Brain microvascular endothelial cell (primary cell): ENCODE measurements at regions not wholly inside any gene's neighbourhood (a gene's known extent, or its start where the extent isn't known, plus 50 kb on each side); places are given as distances from the start of the nearest gene placed in this dataset.

Experiments
- DNase-seq: peaks from one replicate; pipeline ENCODE4 v3.0.0-alpha.2; 2020
- H3K27ac ChIP-seq: fragments of 250-450 bp; sonication (Bioruptor Pico); 2 replicates; pipeline ENCODE4 v1.5.1; 2020; ENCODE audit warnings: mild to moderate bottlenecking, moderate library complexity
- H3K27me3 ChIP-seq: fragments of 250-450 bp; sonication (Bioruptor Pico); replicated peaks from 2 replicates; pipeline ENCODE4 v1.5.1; 2020; ENCODE audit warnings: mild to moderate bottlenecking
- H3K36me3 ChIP-seq: fragments of 250-450 bp; sonication (Bioruptor Pico); replicated peaks from 2 replicates; pipeline ENCODE4 v1.5.1; 2020; ENCODE audit warnings: mild to moderate bottlenecking
- H3K4me3 ChIP-seq: 2 replicates; pipeline ENCODE4 v1.5.1; 2011; ENCODE audit warnings: low read depth, mild to moderate bottlenecking, control low read depth, low read length, moderate library complexity
- CTCF ChIP-seq: IDR thresholded peaks from 2 replicates; pipeline ENCODE4 v1.5.1; 2011; ENCODE audit warnings: low read depth, mild to moderate bottlenecking, moderate library complexity, low read length, control low read depth, inconsistent platforms; ENCODE audit errors: missing control alignments
- in situ Hi-C: cut with HindIII; loops from 2 replicates; pipeline ENCODE4 v1.10.0; 2017; ENCODE audit warnings: low sequenced_read_pairs, low pct_ligation_motif_present

- TF ChIP-seq CTCF, result no peak
- in situ Hi-C loops, result no loop called here
- Histone ChIP-seq H3K4me3 (no peak overlapping the region), H3K27me3 (no peaks in the 10 kb centered on the region), H3K36me3 (no peaks in the 10 kb centered on the region), H3K27ac (no peak overlapping the region)
- no peak for DNase-seq
Measured at GRCh38 chr15:95839367-95839782, 491.1 kb upstream of the NR2F2 start.

- in situ Hi-C loops, result no loop called here
- Histone ChIP-seq H3K27me3 (no peaks in the 10 kb centered on the region), H3K4me3 (no peak overlapping the region), H3K27ac (peak overlapping the region; percentile 27), H3K36me3 (no peaks in the 10 kb centered on the region)
- no peak for TF ChIP-seq CTCF
- peak; percentile 68 for DNase-seq
Measured at GRCh38 chr15:95840004-95840403, 490.5 kb upstream of the NR2F2 start.

GRCh38 chr15:95840855-95841254 is 489.6 kb upstream of the NR2F2 start:
- H3K4me3 ChIP-seq, result no peak overlapping the region
- DNase-seq, result no peak
- no peaks in the 10 kb centered on the region for H3K36me3 ChIP-seq
- no peak overlapping the region for H3K27ac ChIP-seq
- TF ChIP-seq CTCF, result no peak
- in situ Hi-C loops, result no loop called here
- no peaks in the 10 kb centered on the region for H3K27me3 ChIP-seq

GRCh38 chr15:95842576-95842975 is 487.9 kb upstream of the NR2F2 start:
- Histone ChIP-seq H3K4me3 (no peak overlapping the region), H3K27me3 (no peaks in the 10 kb centered on the region), H3K36me3 (no peaks in the 10 kb centered on the region), H3K27ac (no peak overlapping the region)
- in situ Hi-C loops, result no loop called here
- no peak for DNase-seq
- TF ChIP-seq CTCF, result no peak

GRCh38 chr15:95843241-95843910 is 487.1 kb upstream of the NR2F2 start:
- in situ Hi-C loops, result no loop called here
- H3K27ac ChIP-seq, result no peak overlapping the region
- no peak overlapping the region for H3K4me3 ChIP-seq
- no peaks in the 10 kb centered on the region for H3K27me3 ChIP-seq
- DNase-seq, result peak; percentile 68
- no peak for TF ChIP-seq CTCF
- no peaks in the 10 kb centered on the region for H3K36me3 ChIP-seq
